Stimulated activated CD8-positive, alpha-beta memory T cell treated with anti-CD3 and anti-CD28 coated beads, Interleukin-15, amount 100 ng/mL, for 48 hours (primary cell): ENCODE measurements at regions not wholly inside any gene's neighbourhood (a gene's known extent, or its start where the extent isn't known, plus 50 kb on each side); places are given as distances from the start of the nearest gene placed in this dataset.
"Not testable (repeated sequence)": the region's sequence is repeated elsewhere in the genome, so short reads cannot be mapped to it uniquely, and the experiment has no call there.

Experiments
- DNase-seq, 2 donors: peaks; one replicate each; pipeline ENCODE4 v3.0.0-alpha.2; 2020; ENCODE audit warnings: low read depth in 2 of 2

GRCh38 chr6:98308564-98308963 lies 525.8 kb upstream of the POU3F2 start:
- DNase-seq: no peak

GRCh38 chr6:98310443-98310842 lies 523.9 kb upstream of the POU3F2 start:
- no peak for DNase-seq

- DNase-seq: no peak
These were observed 510.8 kb upstream of the POU3F2 start for GRCh38 chr6:98323605-98324004.

- DNase-seq: no peak
These were observed 509.9 kb upstream of the POU3F2 start for GRCh38 chr6:98324446-98324845.

- no peak for DNase-seq
These were observed 509.0 kb upstream of the POU3F2 start for GRCh38 chr6:98325366-98325765.

GRCh38 chr6:98333273-98333672 lies 501.1 kb upstream of the POU3F2 start:
- no peak for DNase-seq

GRCh38 chr6:98335594-98335993 lies 498.8 kb upstream of the POU3F2 start:
- no peak for DNase-seq

- no peak for DNase-seq
These were observed 494.9 kb upstream of the POU3F2 start for GRCh38 chr6:98339506-98339905.

GRCh38 chr6:98343004-98343403 lies 491.4 kb upstream of the POU3F2 start:
- no peak for DNase-seq

- DNase-seq: no peak
These were observed 490.6 kb upstream of the POU3F2 start for GRCh38 chr6:98343797-98344196.

- no peak for DNase-seq
These were observed 482.0 kb upstream of the POU3F2 start for GRCh38 chr6:98352348-98352747.

GRCh38 chr6:98358173-98358572 lies 476.2 kb upstream of the POU3F2 start:
- DNase-seq: no peak

GRCh38 chr6:98366371-98366770 lies 468.0 kb upstream of the POU3F2 start:
- no peak for DNase-seq

- DNase-seq: no peak
These were observed 453.8 kb upstream of the POU3F2 start for GRCh38 chr6:98380589-98380988.

- DNase-seq: no peak
These were observed 452.1 kb upstream of the POU3F2 start for GRCh38 chr6:98382246-98382645.

GRCh38 chr6:98384334-98384733 lies 450.0 kb upstream of the POU3F2 start:
- DNase-seq: no peak

GRCh38 chr6:98384801-98385200 lies 449.6 kb upstream of the POU3F2 start:
- no peak for DNase-seq

GRCh38 chr6:98395610-98396166 lies 438.7 kb upstream of the POU3F2 start:
- no peak for DNase-seq

GRCh38 chr6:98416027-98416426 lies 418.3 kb upstream of the POU3F2 start:
- no peak for DNase-seq

GRCh38 chr6:98416497-98417158 lies 417.7 kb upstream of the POU3F2 start:
- DNase-seq: not testable (repeated sequence)

GRCh38 chr6:98433325-98434056 lies 400.9 kb upstream of the POU3F2 start:
- no peak for DNase-seq

GRCh38 chr6:98443633-98444032 lies 390.7 kb upstream of the POU3F2 start:
- no peak for DNase-seq

- DNase-seq: no peak
These were observed 381.7 kb upstream of the POU3F2 start for GRCh38 chr6:98452685-98453084.
